Stimulated activated CD4-positive, alpha-beta T cell treated with anti-CD3 and anti-CD28 coated beads, TNF-alpha, amount 100 ng/mL, for 4 hours (primary cell): ENCODE measurements at regions not wholly inside any gene's neighbourhood (a gene's known extent, or its start where the extent isn't known, plus 50 kb on each side); places are given as distances from the start of the nearest gene placed in this dataset.

Source experiments
- DNase-seq, 3 experiments: peaks; one replicate each; pipeline ENCODE4 v3.0.0-alpha.2; 2020; ENCODE audit warnings: low read depth in 3 of 3

DNA sequence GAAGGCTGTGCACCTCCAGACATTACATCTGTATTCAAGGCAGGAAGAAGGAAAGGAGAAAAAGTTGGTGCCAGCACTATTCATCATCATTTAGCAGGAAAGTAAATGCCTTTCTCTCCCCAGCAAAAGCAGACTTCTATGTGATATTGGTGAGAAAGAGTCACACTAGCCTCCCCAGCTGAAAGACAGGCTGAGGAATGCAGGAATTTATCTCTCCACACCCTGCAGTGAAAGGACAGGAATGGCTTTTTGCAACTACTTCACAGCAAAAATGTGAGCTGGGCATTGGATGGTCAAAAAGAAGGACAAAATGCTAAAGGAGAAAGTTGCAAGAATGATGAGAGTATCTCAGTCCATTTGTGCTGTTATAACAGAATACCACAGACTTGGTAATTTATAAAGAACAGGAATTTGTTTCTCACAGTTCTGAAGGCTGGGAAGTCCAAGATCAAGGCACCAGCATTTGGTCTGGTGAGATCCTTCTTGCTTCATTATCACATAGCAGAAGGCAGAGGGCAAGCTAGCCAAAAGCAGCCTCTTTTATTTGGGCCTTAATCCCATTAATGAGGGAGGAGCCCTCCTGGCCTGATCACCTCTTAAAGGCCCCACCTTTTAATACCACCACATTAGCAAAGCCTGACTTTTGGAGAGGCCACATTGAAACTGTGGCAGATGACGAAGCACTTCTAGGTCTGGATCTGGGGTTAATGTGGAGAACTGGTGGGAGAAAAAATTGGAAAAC is 388.1 kb upstream of the SLC14A2 start:
- no peak for DNase-seq

GRCh38 chr18:45228796-45229388 is 386.4 kb upstream of the SLC14A2 start:
- no peak for DNase-seq

DNA sequence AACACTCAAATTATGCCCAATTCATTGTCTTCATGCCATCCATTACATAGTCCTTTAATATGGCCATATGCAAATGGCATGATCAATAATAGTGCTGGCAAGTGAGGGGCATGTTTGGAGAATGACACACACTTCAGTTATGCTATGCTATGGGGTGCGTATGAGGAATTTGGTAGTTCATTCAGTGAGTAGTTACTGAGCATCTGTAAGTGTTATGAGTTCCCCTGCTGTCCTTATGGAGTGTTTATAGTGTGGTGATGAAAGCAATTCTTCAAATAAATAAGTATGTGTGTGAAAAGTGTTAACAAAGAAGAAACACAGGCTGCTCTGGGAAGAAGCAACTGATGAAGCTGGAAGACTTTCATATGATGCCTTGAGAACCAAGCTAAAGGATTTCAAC is 383.7 kb upstream of the SLC14A2 start:
- no peak for DNase-seq

DNA sequence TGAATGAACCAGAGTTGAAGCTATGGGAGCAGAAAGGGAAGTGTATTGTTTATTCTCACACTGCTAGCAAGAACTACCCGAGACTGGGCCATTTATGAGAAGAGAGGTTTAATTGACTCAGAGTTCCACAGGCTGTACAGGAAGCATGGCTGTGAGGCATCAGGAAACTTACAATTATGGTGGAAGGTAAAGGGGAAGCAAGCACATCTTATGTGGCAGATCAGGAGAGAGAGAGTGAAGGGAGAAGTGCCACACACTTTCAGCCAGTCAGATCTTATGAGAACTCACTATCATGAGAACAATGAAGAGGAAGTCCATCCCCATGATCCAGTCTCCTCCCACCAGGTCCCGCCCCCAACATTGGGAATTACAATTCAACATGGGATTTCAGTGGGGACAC is 383.2 kb upstream of the SLC14A2 start:
- DNase-seq: no peak

GRCh38 chr18:45236676-45237075 is 378.6 kb upstream of the SLC14A2 start:
- DNase-seq: no peak

DNA sequence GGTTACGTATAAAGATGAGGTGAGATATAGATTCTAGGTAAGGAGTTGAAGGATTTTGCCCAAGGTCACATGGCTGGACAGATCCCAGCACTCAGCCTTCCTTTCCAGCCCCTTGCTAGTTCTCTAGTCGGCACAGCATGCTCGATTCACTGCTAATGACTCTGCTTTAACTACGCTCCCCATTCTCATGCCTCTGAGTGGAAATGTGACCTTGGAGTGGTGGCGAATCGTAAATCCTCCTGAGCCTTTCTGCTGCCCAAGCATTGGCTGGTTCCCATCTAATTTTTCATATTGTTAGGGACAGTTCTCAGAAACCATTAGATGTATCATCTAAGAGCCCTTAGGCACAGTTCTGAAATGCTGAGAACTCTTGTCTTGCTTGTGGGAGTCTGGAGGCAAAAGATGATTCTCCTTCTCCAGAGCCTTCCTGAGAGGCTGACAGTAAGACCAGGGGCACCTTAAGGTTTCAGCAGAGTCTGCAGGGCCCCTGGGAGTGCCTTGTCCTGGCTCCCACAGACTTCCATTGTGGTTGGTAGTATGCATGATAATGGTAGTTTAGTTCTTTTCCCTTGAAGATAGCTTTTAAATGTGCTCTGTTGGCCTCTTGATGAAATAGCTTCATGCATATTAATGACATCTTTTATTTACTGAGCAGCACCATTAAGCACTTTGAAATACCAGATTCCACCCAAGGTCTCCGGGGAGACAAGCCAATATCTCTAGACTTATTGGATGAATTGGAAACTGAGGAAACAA is 377.8 kb upstream of the SLC14A2 start:
- DNase-seq: no peak

DNA sequence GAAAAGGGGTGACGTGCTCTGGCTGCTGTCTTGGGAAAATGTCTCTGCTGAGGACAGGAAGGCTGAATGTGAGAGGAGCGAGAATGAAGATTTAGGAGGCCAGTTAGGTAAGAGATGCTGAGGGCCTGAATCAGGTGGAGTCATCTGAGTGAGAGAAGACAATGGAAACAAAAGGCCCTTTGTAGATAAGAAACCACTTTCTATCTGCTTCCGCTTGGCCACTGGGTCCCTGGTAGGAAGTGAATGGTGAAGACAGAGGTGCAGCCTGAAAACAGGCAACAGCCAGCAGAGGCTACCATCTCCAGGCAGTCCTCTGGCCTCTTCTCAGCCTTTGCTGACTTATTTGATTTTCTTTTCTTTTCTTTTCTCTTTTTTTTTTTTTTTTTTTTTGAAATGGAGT is 374.0 kb upstream of the SLC14A2 start:
- no peak for DNase-seq

DNA sequence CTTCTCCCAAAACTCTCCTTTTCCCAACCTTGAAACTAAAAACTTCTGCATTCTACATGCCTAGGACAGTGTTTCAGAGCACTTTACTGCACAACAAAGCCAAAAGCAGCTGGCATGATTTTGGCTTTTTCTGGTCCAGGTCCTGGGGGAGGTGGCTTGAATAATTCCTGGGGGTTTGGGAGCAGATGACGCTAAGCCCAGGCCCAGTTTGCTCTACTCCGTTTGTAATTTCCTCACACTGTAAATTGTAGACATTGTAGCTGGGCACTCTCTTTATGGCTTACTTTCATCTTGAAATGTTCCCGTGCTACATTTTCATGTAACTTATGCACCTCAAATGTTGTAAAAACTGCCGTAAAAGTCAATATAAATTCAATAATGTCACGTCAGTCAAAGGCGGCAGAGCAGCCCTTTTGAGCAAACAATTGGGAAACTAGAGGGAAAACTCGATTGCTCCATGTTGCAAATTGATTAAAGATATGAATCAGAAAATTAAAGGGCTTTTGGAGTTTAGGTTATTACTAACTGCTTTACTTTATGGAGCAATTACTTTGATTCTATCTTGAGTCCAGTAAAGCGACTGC is 373.2 kb upstream of the SLC14A2 start:
- DNase-seq: no peak

GRCh38 chr18:45243340-45244110 is 371.8 kb upstream of the SLC14A2 start:
- no peak for DNase-seq

- no peak for DNase-seq
These were observed 370.2 kb upstream of the SLC14A2 start for GRCh38 chr18:45245091-45245511.

DNA sequence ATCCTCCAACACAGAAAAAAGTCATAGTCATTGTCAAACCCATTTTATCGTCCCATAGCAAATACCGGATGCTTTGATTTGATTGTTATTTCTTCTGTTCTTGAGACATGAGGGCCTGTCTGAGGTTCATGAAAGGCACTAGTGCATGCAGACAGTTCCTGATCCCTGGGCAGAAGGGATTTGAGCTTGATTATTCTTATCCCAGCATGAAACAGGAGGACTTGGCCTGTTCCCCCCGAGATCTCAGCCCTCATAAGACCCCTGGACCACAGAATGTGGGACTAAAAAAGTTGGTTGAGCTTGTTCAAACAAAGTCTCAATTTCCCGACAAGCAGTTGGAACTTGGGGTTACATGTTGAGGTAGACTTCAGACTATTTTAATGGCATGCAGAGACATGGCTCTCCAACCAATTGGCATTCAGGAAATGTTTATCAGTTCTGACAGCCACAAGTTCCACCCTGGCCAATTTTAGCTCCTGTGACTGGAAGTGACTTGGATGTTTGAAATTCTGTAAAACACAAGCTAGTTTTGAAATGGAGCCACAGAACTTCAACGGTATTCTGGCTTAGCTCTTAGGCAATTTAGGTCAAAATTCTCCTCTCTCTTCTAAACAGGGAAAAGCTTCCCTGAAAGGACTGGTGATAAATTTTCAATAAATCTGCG is 366.9 kb upstream of the SLC14A2 start:
- no peak for DNase-seq

DNA sequence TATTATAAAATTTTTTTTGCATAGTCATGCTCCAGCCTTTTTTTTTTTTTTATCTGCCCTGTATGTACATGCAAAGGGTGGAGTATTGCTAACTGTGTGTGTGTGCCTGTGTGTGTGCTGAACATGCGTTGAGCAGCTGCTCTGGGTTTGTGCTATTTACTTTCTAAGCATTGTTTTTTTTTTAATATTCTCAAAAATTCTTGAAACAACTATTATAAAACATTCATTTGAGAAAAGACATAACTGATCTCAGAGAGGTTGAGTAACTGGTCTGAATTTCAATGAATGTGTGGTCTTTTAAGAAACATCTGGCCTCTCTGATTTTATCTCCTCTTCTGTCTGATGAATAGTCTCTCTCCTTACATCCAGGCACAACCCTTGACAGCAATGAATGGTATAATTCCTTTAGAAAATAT is 366.0 kb upstream of the SLC14A2 start:
- DNase-seq: no peak

GRCh38 chr18:45250479-45250878 is 364.8 kb upstream of the SLC14A2 start:
- no peak for DNase-seq

DNA sequence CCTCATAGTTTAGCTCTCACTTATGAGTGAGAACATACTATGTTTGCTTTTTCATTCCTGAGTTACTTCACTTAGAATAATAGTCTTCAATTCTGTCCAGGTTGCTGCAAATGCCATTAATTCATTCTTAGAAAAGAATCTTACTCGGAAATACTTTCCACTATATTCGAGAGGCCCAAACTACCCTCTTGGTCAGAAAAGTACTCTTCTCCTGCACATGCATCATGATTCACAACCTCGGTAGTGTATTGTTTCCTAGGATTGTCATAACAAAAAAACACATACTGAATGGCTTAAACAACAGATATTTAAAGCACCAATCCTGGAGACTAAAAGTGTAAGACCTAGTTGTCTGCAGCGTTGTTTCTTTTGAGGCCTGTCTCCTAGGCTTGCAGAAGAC is 364.0 kb upstream of the SLC14A2 start:
- no peak for DNase-seq

DNA sequence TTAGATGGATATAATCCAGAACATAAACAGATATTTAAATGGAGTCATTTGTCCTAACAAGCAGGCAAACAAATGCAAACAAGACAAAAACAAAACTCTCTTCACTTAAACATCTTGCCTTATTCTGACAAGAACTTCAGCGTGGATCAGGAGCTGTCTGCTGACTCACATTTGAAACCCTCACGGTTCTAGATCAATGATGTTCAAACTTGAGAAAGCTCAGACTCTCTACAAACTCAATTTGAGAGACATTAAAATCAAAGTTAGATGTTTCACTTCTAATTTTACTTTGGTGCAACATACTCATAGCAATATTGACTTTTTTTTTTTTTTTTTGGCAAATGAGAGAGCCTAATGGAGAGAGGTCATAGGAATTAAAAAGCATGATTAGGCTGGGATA is 362.8 kb upstream of the SLC14A2 start:
- DNase-seq: no peak

DNA sequence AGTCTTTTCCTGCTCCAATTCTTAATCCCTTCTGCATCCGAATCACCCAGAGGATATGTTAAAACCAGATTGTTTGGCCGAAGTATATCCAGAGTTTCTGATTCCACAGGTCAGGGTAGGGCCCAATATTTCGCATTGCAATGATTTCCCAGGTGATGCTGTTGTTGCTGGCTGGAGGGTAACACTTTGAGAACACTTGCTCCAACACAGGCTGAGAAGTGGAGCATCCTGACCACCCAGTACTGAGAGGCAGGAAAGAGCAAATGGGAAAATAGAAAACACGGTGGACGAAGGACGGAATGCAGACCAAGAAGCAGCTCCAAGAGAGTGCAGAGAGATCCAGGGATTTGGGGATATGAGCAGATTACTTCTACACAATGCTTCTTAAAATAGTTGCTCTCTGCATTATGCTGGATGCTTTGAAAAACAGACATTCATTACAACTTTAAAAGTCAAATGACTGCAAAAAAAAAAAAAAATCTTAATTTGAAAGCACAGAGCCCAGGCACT is 362.2 kb upstream of the SLC14A2 start:
- DNase-seq: no peak

DNA sequence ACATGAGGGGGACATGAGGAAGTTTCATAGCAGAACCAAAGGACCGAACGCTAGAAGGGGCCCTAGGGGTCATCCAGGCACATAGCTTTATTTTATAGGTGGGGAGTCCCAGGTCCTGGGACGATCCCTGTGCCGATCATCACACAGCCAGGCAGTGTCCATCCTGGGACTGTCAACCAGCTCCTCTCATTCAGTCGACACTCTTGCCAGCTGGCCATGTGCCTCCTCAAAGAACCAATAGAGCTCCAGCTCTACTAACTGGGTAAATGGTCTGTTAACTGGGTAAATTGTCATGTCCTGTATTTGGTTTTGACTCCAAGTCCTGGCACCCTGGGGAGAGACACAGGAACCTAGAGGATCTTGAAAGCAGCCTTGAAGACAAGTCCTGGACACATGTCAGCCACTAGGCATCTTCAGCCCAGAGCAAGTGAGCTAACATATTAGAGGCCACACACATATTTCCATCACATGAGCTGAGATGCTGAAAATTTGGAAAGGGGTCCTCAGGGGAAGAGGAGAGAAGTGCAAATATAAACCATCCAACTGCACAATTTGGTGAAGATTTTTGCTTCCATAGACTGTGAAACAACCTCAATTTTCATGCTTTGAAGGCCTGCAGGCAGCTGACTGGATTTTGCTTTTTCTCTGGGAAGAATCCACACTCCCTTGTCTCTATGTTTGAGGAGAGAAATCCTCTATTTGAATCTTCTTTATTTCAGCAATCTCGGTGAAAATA is 361.1 kb upstream of the SLC14A2 start:
- no peak for DNase-seq

DNA sequence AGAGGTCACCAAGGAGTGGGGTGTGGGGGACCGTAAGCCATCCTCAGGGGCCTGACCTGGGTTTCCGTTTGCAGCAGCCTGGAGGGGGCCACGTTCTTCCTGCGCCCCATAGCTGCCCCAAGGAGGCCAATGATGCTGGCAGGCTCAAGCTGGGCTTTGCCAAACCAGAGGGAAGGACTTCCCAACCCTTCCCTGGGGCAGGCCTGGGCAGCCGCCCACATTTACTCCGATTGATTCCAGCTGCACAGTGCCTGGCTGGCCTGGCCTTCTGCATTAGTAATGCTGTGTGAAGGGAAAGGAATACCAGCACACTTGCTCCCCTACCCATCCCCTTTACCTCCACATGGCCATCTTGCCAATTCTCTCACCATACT is 360.6 kb upstream of the SLC14A2 start:
- no peak for DNase-seq

GRCh38 chr18:45255197-45255890 is 359.9 kb upstream of the SLC14A2 start:
- DNase-seq: no peak

DNA sequence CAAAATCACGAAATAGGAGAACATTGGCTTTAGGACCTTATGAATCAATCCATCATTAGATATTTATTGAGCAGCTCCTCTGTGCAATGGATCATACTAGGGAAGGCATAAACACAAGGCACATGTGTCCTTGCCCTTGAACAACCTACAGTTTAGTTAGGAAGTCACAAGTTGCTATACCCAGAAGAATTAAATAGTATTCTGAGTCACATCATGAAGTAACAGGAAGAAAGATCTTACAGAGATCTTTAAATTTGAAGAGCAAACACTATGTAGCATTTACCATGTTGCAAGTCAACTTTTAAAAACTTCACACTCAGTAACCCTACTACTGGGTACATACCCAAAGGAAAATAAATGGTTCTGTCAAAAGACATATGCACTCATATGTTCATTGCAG is 355.2 kb upstream of the SLC14A2 start:
- DNase-seq: no peak
